Hepatocyte (in vitro differentiated cells): ENCODE measurements at regions not wholly inside any gene's neighbourhood (a gene's known extent, or its start where the extent isn't known, plus 50 kb on each side); places are given as distances from the start of the nearest gene placed in this dataset.

Source experiments
- CTCF ChIP-seq: fragments of 200-600 bp; sonication (generic); IDR thresholded peaks from 2 replicates; pipeline ENCODE4 v1.5.1; 2016; ENCODE audit warnings: antibody characterized with exemption, mild to moderate bottlenecking; ENCODE audit not compliant: poor library complexity
- EZH2 ChIP-seq: fragments of 200-600 bp; sonication (generic); IDR thresholded peaks from 2 replicates; pipeline ENCODE4 v1.6.1; 2016; ENCODE audit warnings: antibody characterized with exemption, mild to moderate bottlenecking, borderline replicate concordance

- TF ChIP-seq CTCF (no peak), EZH2 (no peak)
These were observed 132.2 kb upstream of the NOX3 start for GRCh38 chr6:155587817-155588216.
